ENCODE measurements at regions not wholly inside any gene's neighbourhood (a gene's known extent, or its start where the extent isn't known, plus 50 kb on each side); places are given as distances from the start of the nearest gene placed in this dataset.

DNA sequence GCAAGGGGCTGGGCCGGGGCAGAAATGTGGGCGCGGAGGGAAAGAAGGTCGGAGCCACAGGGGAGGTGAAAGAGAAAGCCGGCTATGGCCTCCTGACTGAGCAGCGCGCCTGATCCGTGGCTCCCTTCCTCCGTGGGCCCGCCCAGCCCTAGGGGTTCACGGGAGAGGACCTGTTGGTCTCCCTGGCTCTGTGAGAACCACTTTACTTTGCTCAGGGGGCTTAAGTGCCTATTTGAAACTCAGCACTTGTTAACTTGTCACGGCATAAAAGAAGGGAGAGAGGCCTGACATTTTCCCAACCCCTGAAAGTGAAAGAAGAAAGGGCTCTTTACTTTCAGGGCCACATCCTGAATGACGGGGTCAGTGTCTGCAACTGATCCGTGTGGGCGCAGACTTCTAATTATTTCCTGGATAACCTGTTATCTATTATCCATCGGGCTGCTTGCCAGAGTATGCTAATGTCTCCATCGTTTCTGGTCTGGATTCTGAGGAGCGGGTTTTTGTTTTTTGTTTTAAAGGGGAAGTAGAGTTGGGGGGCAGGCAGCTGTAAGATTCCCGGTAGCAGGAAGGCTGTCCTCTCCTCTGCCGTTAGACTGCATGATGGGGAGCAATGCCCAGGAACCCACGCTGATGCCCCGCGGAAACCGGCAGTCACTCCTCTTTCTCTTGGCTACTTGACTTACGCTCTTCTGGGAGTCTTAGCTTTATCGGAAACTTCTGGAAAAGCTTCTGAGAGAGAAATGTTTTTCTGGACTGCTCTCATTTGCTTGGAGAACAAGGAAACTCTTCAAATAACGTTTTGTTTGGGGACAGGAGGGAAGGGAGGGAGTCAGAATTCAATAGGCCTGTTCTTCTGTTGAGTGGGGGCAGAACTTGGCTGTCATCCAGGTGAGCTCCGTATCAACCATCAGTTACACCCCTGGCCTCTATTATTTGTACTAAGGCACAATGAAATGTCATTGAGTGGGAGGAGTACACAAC is 127.7 kb upstream of the MAX start (continued):
- TF ChIP-seq, protein P1, sequence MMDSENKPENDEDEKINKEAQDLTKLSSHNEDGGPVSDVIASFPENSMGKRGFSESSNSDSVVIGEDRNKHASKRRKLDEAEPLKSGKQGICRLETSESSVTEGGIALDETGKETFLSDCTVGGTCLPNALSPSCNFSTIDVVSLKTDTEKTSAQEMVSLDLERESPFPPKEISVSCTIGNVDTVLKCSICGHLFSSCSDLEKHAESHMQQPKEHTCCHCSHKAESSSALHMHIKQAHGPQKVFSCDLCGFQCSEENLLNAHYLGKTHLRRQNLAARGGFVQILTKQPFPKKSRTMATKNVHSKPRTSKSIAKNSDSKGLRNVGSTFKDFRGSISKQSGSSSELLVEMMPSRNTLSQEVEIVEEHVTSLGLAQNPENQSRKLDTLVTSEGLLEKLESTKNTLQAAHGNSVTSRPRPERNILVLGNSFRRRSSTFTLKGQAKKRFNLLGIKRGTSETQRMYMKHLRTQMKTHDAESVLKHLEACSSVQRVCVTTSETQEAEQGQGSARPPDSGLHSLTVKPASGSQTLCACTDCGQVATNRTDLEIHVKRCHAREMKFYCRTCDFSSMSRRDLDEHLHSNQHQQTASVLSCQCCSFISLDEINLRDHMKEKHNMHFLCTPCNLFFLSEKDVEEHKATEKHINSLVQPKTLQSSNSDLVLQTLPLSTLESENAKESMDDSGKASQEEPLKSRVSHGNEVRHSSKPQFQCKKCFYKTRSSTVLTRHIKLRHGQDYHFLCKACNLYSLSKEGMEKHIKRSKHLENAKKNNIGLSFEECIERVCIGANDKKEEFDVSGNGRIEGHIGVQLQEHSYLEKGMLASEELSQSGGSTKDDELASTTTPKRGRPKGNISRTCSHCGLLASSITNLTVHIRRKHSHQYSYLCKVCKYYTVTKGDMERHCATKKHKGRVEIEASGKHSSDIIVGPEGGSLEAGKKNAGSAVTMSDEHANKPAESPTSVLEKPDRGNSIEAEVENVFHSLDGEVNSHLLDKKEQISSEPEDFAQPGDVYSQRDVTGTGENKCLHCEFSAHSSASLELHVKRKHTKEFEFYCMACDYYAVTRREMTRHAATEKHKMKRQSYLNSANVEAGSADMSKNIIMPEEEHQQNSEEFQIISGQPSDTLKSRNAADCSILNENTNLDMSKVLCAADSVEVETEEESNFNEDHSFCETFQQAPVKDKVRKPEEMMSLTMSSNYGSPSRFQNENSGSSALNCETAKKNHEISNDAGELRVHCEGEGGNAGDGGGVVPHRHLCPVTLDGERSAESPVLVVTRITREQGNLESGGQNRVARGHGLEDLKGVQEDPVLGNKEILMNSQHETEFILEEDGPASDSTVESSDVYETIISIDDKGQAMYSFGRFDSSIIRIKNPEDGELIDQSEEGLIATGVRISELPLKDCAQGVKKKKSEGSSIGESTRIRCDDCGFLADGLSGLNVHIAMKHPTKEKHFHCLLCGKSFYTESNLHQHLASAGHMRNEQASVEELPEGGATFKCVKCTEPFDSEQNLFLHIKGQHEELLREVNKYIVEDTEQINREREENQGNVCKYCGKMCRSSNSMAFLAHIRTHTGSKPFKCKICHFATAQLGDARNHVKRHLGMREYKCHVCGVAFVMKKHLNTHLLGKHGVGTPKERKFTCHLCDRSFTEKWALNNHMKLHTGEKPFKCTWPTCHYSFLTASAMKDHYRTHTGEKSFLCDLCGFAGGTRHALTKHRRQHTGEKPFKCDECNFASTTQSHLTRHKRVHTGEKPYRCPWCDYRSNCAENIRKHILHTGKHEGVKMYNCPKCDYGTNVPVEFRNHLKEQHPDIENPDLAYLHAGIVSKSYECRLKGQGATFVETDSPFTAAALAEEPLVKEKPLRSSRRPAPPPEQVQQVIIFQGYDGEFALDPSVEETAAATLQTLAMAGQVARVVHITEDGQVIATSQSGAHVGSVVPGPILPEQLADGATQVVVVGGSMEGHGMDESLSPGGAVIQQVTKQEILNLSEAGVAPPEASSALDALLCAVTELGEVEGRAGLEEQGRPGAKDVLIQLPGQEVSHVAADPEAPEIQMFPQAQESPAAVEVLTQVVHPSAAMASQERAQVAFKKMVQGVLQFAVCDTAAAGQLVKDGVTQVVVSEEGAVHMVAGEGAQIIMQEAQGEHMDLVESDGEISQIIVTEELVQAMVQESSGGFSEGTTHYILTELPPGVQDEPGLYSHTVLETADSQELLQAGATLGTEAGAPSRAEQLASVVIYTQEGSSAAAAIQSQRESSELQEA (CRISPR knock-in tag; IDR thresholded peaks at IDR 0.05; ENCODE audit: not compliant biosample characterization), result no peak
- no peak for TF ChIP-seq ZNF451 (CRISPR knock-in tag; IDR thresholded peaks at IDR 0.05)
- TF ChIP-seq, protein P2, sequence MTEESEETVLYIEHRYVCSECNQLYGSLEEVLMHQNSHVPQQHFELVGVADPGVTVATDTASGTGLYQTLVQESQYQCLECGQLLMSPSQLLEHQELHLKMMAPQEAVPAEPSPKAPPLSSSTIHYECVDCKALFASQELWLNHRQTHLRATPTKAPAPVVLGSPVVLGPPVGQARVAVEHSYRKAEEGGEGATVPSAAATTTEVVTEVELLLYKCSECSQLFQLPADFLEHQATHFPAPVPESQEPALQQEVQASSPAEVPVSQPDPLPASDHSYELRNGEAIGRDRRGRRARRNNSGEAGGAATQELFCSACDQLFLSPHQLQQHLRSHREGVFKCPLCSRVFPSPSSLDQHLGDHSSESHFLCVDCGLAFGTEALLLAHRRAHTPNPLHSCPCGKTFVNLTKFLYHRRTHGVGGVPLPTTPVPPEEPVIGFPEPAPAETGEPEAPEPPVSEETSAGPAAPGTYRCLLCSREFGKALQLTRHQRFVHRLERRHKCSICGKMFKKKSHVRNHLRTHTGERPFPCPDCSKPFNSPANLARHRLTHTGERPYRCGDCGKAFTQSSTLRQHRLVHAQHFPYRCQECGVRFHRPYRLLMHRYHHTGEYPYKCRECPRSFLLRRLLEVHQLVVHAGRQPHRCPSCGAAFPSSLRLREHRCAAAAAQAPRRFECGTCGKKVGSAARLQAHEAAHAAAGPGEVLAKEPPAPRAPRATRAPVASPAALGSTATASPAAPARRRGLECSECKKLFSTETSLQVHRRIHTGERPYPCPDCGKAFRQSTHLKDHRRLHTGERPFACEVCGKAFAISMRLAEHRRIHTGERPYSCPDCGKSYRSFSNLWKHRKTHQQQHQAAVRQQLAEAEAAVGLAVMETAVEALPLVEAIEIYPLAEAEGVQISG (CRISPR knock-in tag; IDR thresholded peaks at IDR 0.05), result no peak
- TF ChIP-seq, protein P3, sequence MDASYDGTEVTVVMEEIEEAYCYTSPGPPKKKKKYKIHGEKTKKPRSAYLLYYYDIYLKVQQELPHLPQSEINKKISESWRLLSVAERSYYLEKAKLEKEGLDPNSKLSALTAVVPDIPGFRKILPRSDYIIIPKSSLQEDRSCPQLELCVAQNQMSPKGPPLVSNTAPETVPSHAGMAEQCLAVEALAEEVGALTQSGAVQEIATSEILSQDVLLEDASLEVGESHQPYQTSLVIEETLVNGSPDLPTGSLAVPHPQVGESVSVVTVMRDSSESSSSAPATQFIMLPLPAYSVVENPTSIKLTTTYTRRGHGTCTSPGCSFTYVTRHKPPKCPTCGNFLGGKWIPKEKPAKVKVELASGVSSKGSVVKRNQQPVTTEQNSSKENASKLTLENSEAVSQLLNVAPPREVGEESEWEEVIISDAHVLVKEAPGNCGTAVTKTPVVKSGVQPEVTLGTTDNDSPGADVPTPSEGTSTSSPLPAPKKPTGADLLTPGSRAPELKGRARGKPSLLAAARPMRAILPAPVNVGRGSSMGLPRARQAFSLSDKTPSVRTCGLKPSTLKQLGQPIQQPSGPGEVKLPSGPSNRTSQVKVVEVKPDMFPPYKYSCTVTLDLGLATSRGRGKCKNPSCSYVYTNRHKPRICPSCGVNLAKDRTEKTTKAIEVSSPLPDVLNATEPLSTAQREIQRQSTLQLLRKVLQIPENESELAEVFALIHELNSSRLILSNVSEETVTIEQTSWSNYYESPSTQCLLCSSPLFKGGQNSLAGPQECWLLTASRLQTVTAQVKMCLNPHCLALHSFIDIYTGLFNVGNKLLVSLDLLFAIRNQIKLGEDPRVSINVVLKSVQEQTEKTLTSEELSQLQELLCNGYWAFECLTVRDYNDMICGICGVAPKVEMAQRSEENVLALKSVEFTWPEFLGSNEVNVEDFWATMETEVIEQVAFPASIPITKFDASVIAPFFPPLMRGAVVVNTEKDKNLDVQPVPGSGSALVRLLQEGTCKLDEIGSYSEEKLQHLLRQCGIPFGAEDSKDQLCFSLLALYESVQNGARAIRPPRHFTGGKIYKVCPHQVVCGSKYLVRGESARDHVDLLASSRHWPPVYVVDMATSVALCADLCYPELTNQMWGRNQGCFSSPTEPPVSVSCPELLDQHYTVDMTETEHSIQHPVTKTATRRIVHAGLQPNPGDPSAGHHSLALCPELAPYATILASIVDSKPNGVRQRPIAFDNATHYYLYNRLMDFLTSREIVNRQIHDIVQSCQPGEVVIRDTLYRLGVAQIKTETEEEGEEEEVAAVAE (CRISPR knock-in tag; IDR thresholded peaks at IDR 0.05; ENCODE audit: borderline replicate concordance), result no peak
- no peak for TF ChIP-seq ZNF430 (CRISPR knock-in tag; IDR thresholded peaks at IDR 0.05)
- no peak for TF ChIP-seq ZFP41 (CRISPR knock-in tag; IDR thresholded peaks at IDR 0.05; ENCODE audit: borderline replicate concordance)
- no peak for TF ChIP-seq ZNF83 (CRISPR knock-in tag; IDR thresholded peaks at IDR 0.05; ENCODE audit: borderline replicate concordance)
- TF ChIP-seq SMAD3 (CRISPR knock-in tag; IDR thresholded peaks at IDR 0.05), result 0 out of 2 replicates have a peak, but pooled peaks have one; percentile 21
- peak; percentile 41; the same call in 1 of the 2 replicates for TF ChIP-seq POLR2AphosphoS5 (IDR thresholded peaks at IDR 0.05; ENCODE audit: low read depth, low read length)
- TF ChIP-seq YY1 (IDR thresholded peaks at IDR 0.05; ENCODE audit: insufficient read depth, insufficient replicate concordance, low read depth, low read length), result peak; percentile 36
- TF ChIP-seq NAIF1 (CRISPR knock-in tag; IDR thresholded peaks at IDR 0.05; ENCODE audit: borderline replicate concordance), result no peak
- no peak for TF ChIP-seq ZNF773 (CRISPR knock-in tag; IDR thresholded peaks at IDR 0.05; ENCODE audit: borderline replicate concordance)
